GM23338 (cell line): ENCODE measurements at regions not wholly inside any gene's neighbourhood (a gene's known extent, or its start where the extent isn't known, plus 50 kb on each side); places are given as distances from the start of the nearest gene placed in this dataset.

Experiments used
- ATAC-seq: fragments of 200-7000 bp; cut with Tn5 transposase; 3 replicates; pipeline ENCODE4 v1.9.1; 2020
- DNase-seq: peaks from one replicate; pipeline ENCODE4 v3.0.0-alpha.2; 2015; ENCODE audit warnings: low spot score
- H2AFZ ChIP-seq: fragments of 200-600 bp; sonication (generic); 2 replicates; pipeline ENCODE4 v1.8.0; 2016; ENCODE audit warnings: antibody characterized with exemption, mild to moderate bottlenecking, moderate library complexity
- H3F3A ChIP-seq: fragments of 200-600 bp; sonication (generic); replicated peaks from 2 replicates; pipeline ENCODE4 v1.8.0; 2017; ENCODE audit warnings: antibody characterized with exemption, mixed run types, low read depth
- H3K27ac ChIP-seq: fragments of 200-600 bp; sonication (generic); 2 replicates; pipeline ENCODE4 v1.6.1; 2016; ENCODE audit warnings: low read depth
- H3K27me3 ChIP-seq: fragments of 200-600 bp; sonication (generic); 2 replicates; pipeline ENCODE4 v1.8.0; 2016; ENCODE audit warnings: mild to moderate bottlenecking, mixed run types, moderate library complexity; ENCODE audit not compliant: insufficient read depth
- H3K36me3 ChIP-seq: fragments of 200-600 bp; sonication (generic); 2 replicates; pipeline ENCODE4 v1.8.0; 2016; ENCODE audit warnings: mild to moderate bottlenecking; ENCODE audit not compliant: insufficient read depth
- H3K4me1 ChIP-seq: fragments of 200-600 bp; sonication (generic); 2 replicates; pipeline ENCODE4 v1.8.0; 2016; ENCODE audit warnings: mild to moderate bottlenecking, moderate library complexity; ENCODE audit not compliant: insufficient read depth
- H3K4me2 ChIP-seq: fragments of 200-600 bp; sonication (generic); 2 replicates; pipeline ENCODE4 v1.7.1; 2017; ENCODE audit warnings: mixed run types
- H3K4me3 ChIP-seq: fragments of 200-600 bp; sonication (generic); 2 replicates; pipeline ENCODE4 v1.6.1; 2016; ENCODE audit warnings: mixed run types
- H3K79me2 ChIP-seq: fragments of 200-600 bp; sonication (generic); replicated peaks from 2 replicates; pipeline ENCODE4 v1.8.0; 2017; ENCODE audit warnings: mild to moderate bottlenecking; ENCODE audit not compliant: insufficient read depth
- H3K9me2 ChIP-seq: fragments of 200-600 bp; sonication (generic); 2 replicates; pipeline ENCODE4 v1.8.0; 2017; ENCODE audit not compliant: insufficient read depth
- H4K20me1 ChIP-seq: fragments of 200-600 bp; sonication (generic); replicated peaks from 2 replicates; pipeline ENCODE4 v1.8.0; 2017; ENCODE audit warnings: mild to moderate bottlenecking; ENCODE audit not compliant: insufficient read depth
- H3K27ac Mint-ChIP-seq: 2 replicates; pipeline ENCODE4 v1.8.0; 2020; ENCODE audit warnings: inconsistent platforms, mild to moderate bottlenecking, moderate library complexity, mixed read lengths
- H3K27me3 Mint-ChIP-seq: 3 replicates; pipeline ENCODE4 v1.8.0; 2022; ENCODE audit warnings: low read depth, mild to moderate bottlenecking, moderate library complexity, mixed read lengths, inconsistent platforms; ENCODE audit not compliant: insufficient read depth, poor library complexity
- H3K36me3 Mint-ChIP-seq: 3 replicates; pipeline ENCODE4 v1.8.0; 2021; ENCODE audit warnings: low read depth, mild to moderate bottlenecking, inconsistent platforms, moderate library complexity, mixed read lengths
- H3K4me1 Mint-ChIP-seq: 3 replicates; pipeline ENCODE4 v1.8.0; 2020; ENCODE audit warnings: mild to moderate bottlenecking, inconsistent platforms, mixed read lengths
- H3K4me3 Mint-ChIP-seq: 3 replicates; pipeline ENCODE4 v1.8.0; 2021; ENCODE audit warnings: moderate library complexity, mild to moderate bottlenecking, inconsistent platforms, mixed read lengths
- H3K9me3 Mint-ChIP-seq: 3 replicates; pipeline ENCODE4 v1.8.0; 2020; ENCODE audit warnings: moderate library complexity, mild to moderate bottlenecking, inconsistent platforms, mixed read lengths
- ETS1 ChIP-seq: IDR thresholded peaks from 2 replicates; pipeline ENCODE4 v1.6.1; 2016; ENCODE audit warnings: antibody characterized with exemption
- EZH2 ChIP-seq: fragments of 200-600 bp; sonication (generic); IDR thresholded peaks from one replicate; pipeline ENCODE4 v1.8.0; 2017; ENCODE audit warnings: antibody characterized with exemption, mild to moderate bottlenecking, low read depth; ENCODE audit not compliant: unreplicated experiment
- JUNB ChIP-seq: IDR thresholded peaks from one replicate; pipeline ENCODE4 v1.6.1; 2016; ENCODE audit warnings: antibody characterized with exemption; ENCODE audit not compliant: unreplicated experiment
- STAT1 ChIP-seq: IDR thresholded peaks from one replicate; pipeline ENCODE4 v1.6.1; 2016; ENCODE audit warnings: antibody characterized with exemption; ENCODE audit not compliant: unreplicated experiment
- ZNF114 ChIP-seq: fragments of 250-450 bp; sonication (Bioruptor Pico); IDR thresholded peaks from 2 replicates; pipeline ENCODE4 v1.5.0; 2020; ENCODE audit warnings: mild to moderate bottlenecking, moderate library complexity
- ZNF462 ChIP-seq: fragments of 250-450 bp; sonication (Bioruptor Pico); IDR thresholded peaks from 2 replicates; pipeline ENCODE4 v1.5.0; 2020; ENCODE audit warnings: mild to moderate bottlenecking, moderate library complexity

- TF ChIP-seq ETS1 = no peak
- Histone ChIP-seq H2AFZ (0 out of 2 replicates have a peak overlapping the region, but pooled peaks have one; percentile 43), H3F3A (no peaks in the 10 kb centered on the region), H4K20me1 (no peaks in the 10 kb centered on the region), H3K9me2 (no peaks in the 10 kb centered on the region), H3K36me3 (no peaks in the 10 kb centered on the region), H3K4me2 (no peak overlapping the region), H3K27ac (no peak overlapping the region), H3K27me3 (no peaks in the 10 kb centered on the region), H3K4me1 (0 out of 2 replicates have a peak, but pooled peaks cover 2% of the 10 kb centered on the region), H3K79me2 (no peaks in the 10 kb centered on the region), H3K4me3 (no peak overlapping the region)
- H3K27me3 Mint-ChIP-seq = peaks cover 9% of the 10 kb centered on the region
- no peak for DNase-seq
- ATAC-seq = peak; percentile 51
- H3K36me3 Mint-ChIP-seq = no peaks in the 10 kb centered on the region
- H3K4me3 Mint-ChIP-seq = no peak overlapping the region
- peaks cover 22% of the 10 kb centered on the region for H3K4me1 Mint-ChIP-seq
- no peaks in the 10 kb centered on the region for H3K9me3 Mint-ChIP-seq
- H3K27ac Mint-ChIP-seq = no peak overlapping the region
Measured at GRCh38 chr5:174338185-174339010, 292.9 kb downstream of the NSG2 start.

DNA sequence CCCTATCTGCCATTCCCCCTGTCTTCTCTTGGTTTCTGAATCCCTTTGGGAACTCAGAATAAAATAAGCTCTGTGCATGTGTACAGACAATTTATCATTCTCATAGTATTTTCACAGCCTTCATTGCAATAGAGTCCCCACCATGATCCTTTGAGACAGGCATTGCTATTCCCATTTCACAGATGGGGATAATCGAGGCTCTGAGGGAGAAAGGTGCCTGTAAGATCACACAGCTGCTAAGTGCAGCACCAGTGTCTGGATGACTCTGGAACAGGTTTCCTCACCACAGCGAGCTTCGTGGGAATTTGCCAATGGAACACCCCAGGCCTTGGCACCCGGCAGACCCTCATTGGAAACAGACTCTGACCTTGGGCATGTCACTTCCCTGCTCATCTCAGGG is 293.6 kb downstream of the NSG2 start:
- Mint-ChIP-seq H3K4me1 (peaks cover 26% of the 10 kb centered on the region), H3K27ac (no peak overlapping the region)
- 0 out of 2 replicates have a peak, but pooled peaks cover 2% of the 10 kb centered on the region for H3K4me1 ChIP-seq

More for the DNA sequence above, 293.6 kb downstream of the NSG2 start:
- no peaks in the 10 kb centered on the region for H3K9me3 Mint-ChIP-seq
- Histone ChIP-seq H3K27me3 (no peaks in the 10 kb centered on the region), H4K20me1 (no peaks in the 10 kb centered on the region), H3K27ac (no peak overlapping the region), H3K9me2 (no peaks in the 10 kb centered on the region), H3F3A (no peaks in the 10 kb centered on the region), H3K4me2 (no peak overlapping the region), H3K4me3 (no peak overlapping the region), H2AFZ (no peak overlapping the region), H3K36me3 (no peaks in the 10 kb centered on the region), H3K79me2 (no peaks in the 10 kb centered on the region)
- H3K36me3 Mint-ChIP-seq = no peaks in the 10 kb centered on the region
- H3K27me3 Mint-ChIP-seq = peaks cover 9% of the 10 kb centered on the region
- TF ChIP-seq ZNF462 (CRISPR knock-in tag) (no peak), STAT1 (no peak), ETS1 (no peak), ZNF114 (no peak), EZH2 (no peak), JUNB (no peak)
- no peak overlapping the region for H3K4me3 Mint-ChIP-seq
- no peak for ATAC-seq
- no peak for DNase-seq
